Fibroblast of lung (primary cell): ENCODE measurements at regions not wholly inside any gene's neighbourhood (a gene's known extent, or its start where the extent isn't known, plus 50 kb on each side); places are given as distances from the start of the nearest gene placed in this dataset.

Experiments
- EZH2 ChIP-seq: IDR thresholded peaks from 2 replicates; pipeline ENCODE4 v1.5.1; 2012; ENCODE audit warnings: low read length, control low read depth, mild to moderate bottlenecking; ENCODE audit errors: missing control alignments
- TF ChIP-seq, protein P1 (sequence below), 2 donors: IDR thresholded peaks in 1 of 2; conservative IDR thresholded peaks in 1 of 2; 1 replicate in 1 of 2; 2 replicates in 1 of 2; pipeline ENCODE4 v1.5.1; 2011 to 2012; ENCODE audit warnings: low read length in 2 of 2, control low read depth in 1 of 2, inconsistent platforms in 1 of 2, low read depth in 1 of 2, mild to moderate bottlenecking in 1 of 2

DNA sequence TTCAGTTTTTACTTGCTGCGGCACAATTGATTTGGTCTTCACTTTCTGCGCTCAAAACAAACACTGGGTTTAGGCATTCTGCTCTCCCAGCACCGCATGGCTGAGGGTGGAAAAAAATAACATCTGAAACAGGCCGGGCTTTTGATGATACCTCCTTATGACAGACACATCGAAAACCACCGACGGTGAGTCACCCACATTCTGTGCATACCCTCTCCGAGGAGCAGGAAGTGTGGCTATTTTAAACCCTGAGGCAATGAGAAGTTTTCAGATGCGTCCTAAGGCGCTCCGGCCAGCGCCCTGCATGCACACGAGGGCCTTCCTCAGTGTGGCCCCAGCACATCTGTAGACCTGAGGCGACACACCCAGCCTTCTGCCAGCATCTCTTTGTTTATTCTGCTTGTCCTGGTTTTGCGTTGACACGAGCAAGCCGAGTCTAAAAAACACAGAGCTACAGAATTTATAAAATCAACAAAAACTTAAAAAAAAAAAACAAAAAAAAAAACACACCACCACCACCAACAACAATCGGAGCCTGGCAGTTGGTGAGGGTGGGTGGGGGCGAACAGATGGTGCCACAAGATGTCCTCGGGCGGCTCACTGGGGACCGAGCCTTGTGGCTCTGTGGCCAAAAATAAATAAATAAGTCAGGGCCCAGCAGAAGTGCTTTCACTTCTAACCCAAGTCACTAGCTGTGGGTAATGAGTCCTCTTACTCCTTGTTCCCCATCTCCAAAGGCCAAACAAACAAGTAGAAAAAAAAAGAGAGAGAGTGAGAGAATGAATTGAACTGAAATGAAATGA lies 162.6 kb upstream of the IRF2BP2 start:
- TF ChIP-seq, protein P1, sequence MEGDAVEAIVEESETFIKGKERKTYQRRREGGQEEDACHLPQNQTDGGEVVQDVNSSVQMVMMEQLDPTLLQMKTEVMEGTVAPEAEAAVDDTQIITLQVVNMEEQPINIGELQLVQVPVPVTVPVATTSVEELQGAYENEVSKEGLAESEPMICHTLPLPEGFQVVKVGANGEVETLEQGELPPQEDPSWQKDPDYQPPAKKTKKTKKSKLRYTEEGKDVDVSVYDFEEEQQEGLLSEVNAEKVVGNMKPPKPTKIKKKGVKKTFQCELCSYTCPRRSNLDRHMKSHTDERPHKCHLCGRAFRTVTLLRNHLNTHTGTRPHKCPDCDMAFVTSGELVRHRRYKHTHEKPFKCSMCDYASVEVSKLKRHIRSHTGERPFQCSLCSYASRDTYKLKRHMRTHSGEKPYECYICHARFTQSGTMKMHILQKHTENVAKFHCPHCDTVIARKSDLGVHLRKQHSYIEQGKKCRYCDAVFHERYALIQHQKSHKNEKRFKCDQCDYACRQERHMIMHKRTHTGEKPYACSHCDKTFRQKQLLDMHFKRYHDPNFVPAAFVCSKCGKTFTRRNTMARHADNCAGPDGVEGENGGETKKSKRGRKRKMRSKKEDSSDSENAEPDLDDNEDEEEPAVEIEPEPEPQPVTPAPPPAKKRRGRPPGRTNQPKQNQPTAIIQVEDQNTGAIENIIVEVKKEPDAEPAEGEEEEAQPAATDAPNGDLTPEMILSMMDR (conservative IDR thresholded peaks at IDR 0.05 in 1 of 2, IDR thresholded peaks at IDR 0.05 in 1 of 2; ENCODE audit: low read depth in 1 of 2, low read length in 2 of 2) = no peak
- no peak for TF ChIP-seq EZH2
